ENCODE measurements at regions not wholly inside any gene's neighbourhood (a gene's known extent, or its start where the extent isn't known, plus 50 kb on each side); places are given as distances from the start of the nearest gene placed in this dataset.

GRCh38 chr1:244231193-244231571 lies 180.1 kb downstream of the ZBTB18 start:
- no peak for TF ChIP-seq CTCF (IDR thresholded peaks at IDR 0.05; ENCODE audit: borderline replicate concordance, control extremely low read depth, extremely low read depth, insufficient read depth, missing control alignments)
- DNase-seq (ENCODE audit: low spot score) = no peak
- in situ Hi-C loops (cut with MboI; ENCODE audit: low sequenced_read_pairs, unreplicated experiment) = no loop called here

GRCh38 chr1:244231572-244232315 lies 180.7 kb downstream of the ZBTB18 start:
- DNase-seq (ENCODE audit: low spot score) = no peak
- in situ Hi-C loops (cut with MboI; ENCODE audit: low sequenced_read_pairs, unreplicated experiment) = no loop called here
- TF ChIP-seq CTCF (IDR thresholded peaks at IDR 0.05; ENCODE audit: borderline replicate concordance, control extremely low read depth, extremely low read depth, insufficient read depth, missing control alignments) = no peak

- no peak for DNase-seq (ENCODE audit: low spot score)
- in situ Hi-C loops (cut with MboI; ENCODE audit: low sequenced_read_pairs, unreplicated experiment) = no loop called here
- TF ChIP-seq CTCF (IDR thresholded peaks at IDR 0.05; ENCODE audit: borderline replicate concordance, control extremely low read depth, extremely low read depth, insufficient read depth, missing control alignments) = no peak
These were observed 183.0 kb downstream of the ZBTB18 start for GRCh38 chr1:244234009-244234643.

- in situ Hi-C loops (cut with MboI; ENCODE audit: low sequenced_read_pairs, unreplicated experiment) = no loop called here
- no peak for DNase-seq (ENCODE audit: low spot score)
These were observed 184.1 kb downstream of the ZBTB18 start for GRCh38 chr1:244235157-244235556.

GRCh38 chr1:244236101-244236500 lies 185.0 kb downstream of the ZBTB18 start:
- DNase-seq (ENCODE audit: low spot score) = no peak
- in situ Hi-C loops (cut with MboI; ENCODE audit: low sequenced_read_pairs, unreplicated experiment) = no loop called here
- no peak for TF ChIP-seq CTCF (IDR thresholded peaks at IDR 0.05; ENCODE audit: borderline replicate concordance, control extremely low read depth, extremely low read depth, insufficient read depth, missing control alignments)

More at GRCh38 chr1:244235157-244235556, 184.1 kb downstream of the ZBTB18 start:
- TF ChIP-seq CTCF (IDR thresholded peaks at IDR 0.05; ENCODE audit: borderline replicate concordance, control extremely low read depth, extremely low read depth, insufficient read depth, missing control alignments) = no peak

- no peak for DNase-seq (ENCODE audit: low spot score)
- TF ChIP-seq CTCF (IDR thresholded peaks at IDR 0.05; ENCODE audit: borderline replicate concordance, control extremely low read depth, extremely low read depth, insufficient read depth, missing control alignments) = no peak
- in situ Hi-C loops (cut with MboI; ENCODE audit: low sequenced_read_pairs, unreplicated experiment) = no loop called here
These were observed 185.6 kb downstream of the ZBTB18 start for GRCh38 chr1:244236721-244237120.
